CD14-positive monocyte (primary cell): ENCODE measurements at regions not wholly inside any gene's neighbourhood (a gene's known extent, or its start where the extent isn't known, plus 50 kb on each side); places are given as distances from the start of the nearest gene placed in this dataset.

Experiments used
- DNase-seq, 3 donors: peaks; one replicate each; pipeline ENCODE4 v3.0.0-alpha.2; 2011 to 2022
- H2AFZ ChIP-seq: 2 replicates; pipeline ENCODE4 v1.6.0; 2012; ENCODE audit warnings: mild to moderate bottlenecking, low read depth, low read length, inconsistent platforms; ENCODE audit not compliant: insufficient read depth, poor library complexity, severe bottlenecking
- H3K27ac ChIP-seq, 2 donors: 1 replicate in 1 of 2; 2 replicates in 1 of 2; pipeline ENCODE4 v1.5.1; 2012 to 2013; ENCODE audit warnings: low read length in 2 of 2, control low read depth in 1 of 2, inconsistent platforms in 1 of 2, low read depth in 1 of 2, mild to moderate bottlenecking in 1 of 2
- H3K27me3 ChIP-seq, 2 donors: one replicate each; pipeline versions ENCODE4 v1.6.0 to v1.6.1; 2011 to 2013; ENCODE audit warnings: low read length in 2 of 2; ENCODE audit not compliant: control insufficient read depth in 2 of 2, insufficient read depth in 2 of 2
- H3K36me3 ChIP-seq, 2 donors: replicated peaks in 1 of 2; 1 replicate in 1 of 2; 2 replicates in 1 of 2; pipeline versions ENCODE4 v1.5.1 to v1.6.1; 2012 to 2013; ENCODE audit warnings: low read length in 2 of 2, control low read depth in 1 of 2, inconsistent platforms in 1 of 2, mild to moderate bottlenecking in 1 of 2; ENCODE audit not compliant: insufficient read depth in 2 of 2, control insufficient read depth in 1 of 2
- H3K4me1 ChIP-seq, 2 donors: 1 replicate in 1 of 2; 2 replicates in 1 of 2; pipeline versions ENCODE4 v1.5.1 to v1.6.1; 2012 to 2013; ENCODE audit warnings: low read length in 2 of 2, control low read depth in 1 of 2, inconsistent platforms in 1 of 2, mild to moderate bottlenecking in 1 of 2, moderate library complexity in 1 of 2; ENCODE audit not compliant: insufficient read depth in 2 of 2, control insufficient read depth in 1 of 2
- H3K4me2 ChIP-seq: replicated peaks from 2 replicates; pipeline ENCODE3; 2012; ENCODE audit warnings: low read length, moderate library complexity, mild to moderate bottlenecking; ENCODE audit not compliant: poor library complexity, severe bottlenecking; ENCODE audit errors: extremely low read depth
- H3K4me3 ChIP-seq, 3 experiments: fragments of 200-600 bp in 1 of 3; sonication (generic) in 1 of 3; replicated peaks in 1 of 3; 1 replicate in 2 of 3; 2 replicates in 1 of 3; pipeline ENCODE4 v1.5.1; 2011 to 2013; ENCODE audit warnings: low read length in 3 of 3, mild to moderate bottlenecking in 3 of 3, control low read depth in 2 of 3, low read depth in 2 of 3, inconsistent platforms in 1 of 3, moderate library complexity in 1 of 3
- H3K79me2 ChIP-seq: 2 replicates; pipeline ENCODE4 v1.6.0; 2012; ENCODE audit warnings: mild to moderate bottlenecking, control low read depth, inconsistent platforms, low read length, moderate library complexity; ENCODE audit not compliant: insufficient read depth
- H3K9ac ChIP-seq: 2 replicates; pipeline ENCODE4 v1.6.0; 2017; ENCODE audit warnings: low read length, mild to moderate bottlenecking; ENCODE audit not compliant: insufficient read depth, poor library complexity, severe bottlenecking
- H3K9me3 ChIP-seq, 2 donors: replicated peaks in 1 of 2; 1 replicate in 1 of 2; 2 replicates in 1 of 2; pipeline versions ENCODE4 v1.5.1 to v1.6.1; 2012 to 2013; ENCODE audit warnings: low read length in 2 of 2, control low read depth in 1 of 2; ENCODE audit not compliant: control insufficient read depth in 1 of 2, insufficient read depth in 1 of 2
- H4K20me1 ChIP-seq: 2 replicates; pipeline ENCODE4 v1.6.0; 2012; ENCODE audit warnings: mild to moderate bottlenecking, low read length, control low read depth, moderate library complexity; ENCODE audit not compliant: insufficient read depth
- H3K27ac Mint-ChIP-seq, 7 donors: one replicate each; pipeline ENCODE4 v1.8.0; 2020; ENCODE audit warnings: mild to moderate bottlenecking in 7 of 7, mixed read lengths in 7 of 7, moderate library complexity in 6 of 7, inconsistent platforms in 2 of 7
- H3K27me3 Mint-ChIP-seq, 3 donors: one replicate each; pipeline ENCODE4 v1.8.0; 2021 to 2022; ENCODE audit warnings: low read depth in 3 of 3, mild to moderate bottlenecking in 3 of 3, mixed read lengths in 3 of 3, moderate library complexity in 3 of 3, inconsistent platforms in 1 of 3
- H3K36me3 Mint-ChIP-seq, 2 donors: one replicate each; pipeline ENCODE4 v1.8.0; 2020; ENCODE audit warnings: mixed read lengths in 2 of 2, inconsistent platforms in 1 of 2, mild to moderate bottlenecking in 1 of 2
- H3K4me1 Mint-ChIP-seq: one replicate; pipeline ENCODE4 v1.8.0; 2020; ENCODE audit warnings: mild to moderate bottlenecking, mixed read lengths
- H3K4me3 Mint-ChIP-seq, 2 donors: one replicate each; pipeline ENCODE4 v1.8.0; 2020; ENCODE audit warnings: mild to moderate bottlenecking in 2 of 2, mixed read lengths in 2 of 2, moderate library complexity in 1 of 2
- H3K9me3 Mint-ChIP-seq, 7 donors: one replicate each; pipeline ENCODE4 v1.8.0; 2020 to 2022; ENCODE audit warnings: mixed read lengths in 7 of 7, mild to moderate bottlenecking in 6 of 7, moderate library complexity in 6 of 7, inconsistent platforms in 2 of 7
- WGBS: methylation state at CpG from one replicate; pipeline ENCODE4 v1.1.5; 2013; ENCODE audit warnings: missing lambda C conversion rate; ENCODE audit not compliant: insufficient coverage; 5-methylcytosine and 5-hydroxymethylcytosine counted together
- intact Hi-C, 2 donors: fragments of 100-400 bp; cut with micrococcal nuclease; formaldehyde crosslinking; loops; one replicate each; pipeline versions ENCODE4 v1.15.0 to v1.15.1; 2023
- TF ChIP-seq, protein P1 (sequence below): fragments of 200-600 bp; IDR thresholded peaks from one replicate; pipeline ENCODE4 v1.8.0; 2022; ENCODE audit warnings: antibody characterized with exemption, mild to moderate bottlenecking

DNA sequence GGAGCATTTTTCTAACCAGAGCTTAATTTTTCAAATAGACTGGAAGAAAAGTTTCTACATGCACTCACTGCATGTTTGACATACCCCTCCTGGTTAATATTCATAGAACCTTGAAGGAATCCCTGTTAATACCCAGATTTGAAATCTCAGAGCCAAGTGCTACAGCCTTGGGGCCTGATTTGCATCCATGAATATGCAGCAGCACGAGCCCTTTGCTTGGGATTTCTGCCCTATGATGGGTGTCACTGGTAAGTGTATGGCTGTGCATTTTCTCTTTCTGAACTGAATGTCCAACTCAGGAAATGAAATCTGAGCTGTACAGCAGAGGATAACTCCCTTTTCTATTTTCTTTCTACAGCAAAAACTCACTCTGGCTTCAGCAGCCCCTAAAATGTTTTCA, 1157.5 kb downstream of the XPNPEP1 start:
- intact Hi-C loops, result no loop called here
- Mint-ChIP-seq H3K27ac (no peak overlapping the region), H3K36me3 (no peaks in the 10 kb centered on the region), H3K4me1 (no peaks in the 10 kb centered on the region), H3K27me3 (no peaks in the 10 kb centered on the region), H3K9me3 (peaks cover 0 to 7% (median 0%) of the 10 kb centered on the region in 7 donors), H3K4me3 (no peak overlapping the region)
- WGBS, result no CpG with 5 or more reads among the region's 1 CpG
- H4K20me1 ChIP-seq, result no peaks in the 10 kb centered on the region
- H3K9me3 ChIP-seq, result no peaks in the 10 kb centered on the region
- no peak overlapping the region for H3K27ac ChIP-seq
- TF ChIP-seq, protein P1, sequence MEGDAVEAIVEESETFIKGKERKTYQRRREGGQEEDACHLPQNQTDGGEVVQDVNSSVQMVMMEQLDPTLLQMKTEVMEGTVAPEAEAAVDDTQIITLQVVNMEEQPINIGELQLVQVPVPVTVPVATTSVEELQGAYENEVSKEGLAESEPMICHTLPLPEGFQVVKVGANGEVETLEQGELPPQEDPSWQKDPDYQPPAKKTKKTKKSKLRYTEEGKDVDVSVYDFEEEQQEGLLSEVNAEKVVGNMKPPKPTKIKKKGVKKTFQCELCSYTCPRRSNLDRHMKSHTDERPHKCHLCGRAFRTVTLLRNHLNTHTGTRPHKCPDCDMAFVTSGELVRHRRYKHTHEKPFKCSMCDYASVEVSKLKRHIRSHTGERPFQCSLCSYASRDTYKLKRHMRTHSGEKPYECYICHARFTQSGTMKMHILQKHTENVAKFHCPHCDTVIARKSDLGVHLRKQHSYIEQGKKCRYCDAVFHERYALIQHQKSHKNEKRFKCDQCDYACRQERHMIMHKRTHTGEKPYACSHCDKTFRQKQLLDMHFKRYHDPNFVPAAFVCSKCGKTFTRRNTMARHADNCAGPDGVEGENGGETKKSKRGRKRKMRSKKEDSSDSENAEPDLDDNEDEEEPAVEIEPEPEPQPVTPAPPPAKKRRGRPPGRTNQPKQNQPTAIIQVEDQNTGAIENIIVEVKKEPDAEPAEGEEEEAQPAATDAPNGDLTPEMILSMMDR, result no peak
- H3K4me3 ChIP-seq, result no peak overlapping the region
- no peak overlapping the region for H2AFZ ChIP-seq
- H3K4me1 ChIP-seq, result no peaks in the 10 kb centered on the region
- no peak for DNase-seq
- H3K9ac ChIP-seq, result no peak overlapping the region
- no peaks in the 10 kb centered on the region for H3K79me2 ChIP-seq
- no peaks in the 10 kb centered on the region for H3K27me3 ChIP-seq
- H3K4me2 ChIP-seq, result no peak overlapping the region
- no peaks in the 10 kb centered on the region for H3K36me3 ChIP-seq

- TF ChIP-seq, protein P1, result no peak
- Mint-ChIP-seq H3K9me3 (peaks cover 0 to 4% (median 1%) of the 10 kb centered on the region in 7 donors), H3K4me3 (no peak overlapping the region), H3K27me3 (no peaks in the 10 kb centered on the region), H3K27ac (no peak overlapping the region), H3K36me3 (no peaks in the 10 kb centered on the region), H3K4me1 (no peaks in the 10 kb centered on the region)
- WGBS, result no CpG with 5 or more reads among the region's 1 CpG
- Histone ChIP-seq H3K4me3 (no peak overlapping the region), H3K9ac (no peak overlapping the region), H3K36me3 (no peaks in the 10 kb centered on the region), H3K4me2 (no peak overlapping the region), H3K9me3 (no peaks in the 10 kb centered on the region), H3K27ac (no peak overlapping the region), H3K27me3 (no peaks in the 10 kb centered on the region), H3K79me2 (no peaks in the 10 kb centered on the region), H2AFZ (no peak overlapping the region), H4K20me1 (no peaks in the 10 kb centered on the region), H3K4me1 (no peaks in the 10 kb centered on the region)
- no peak for DNase-seq
- intact Hi-C loops, result no loop called here
Observed at GRCh38 chr10:108757946-108758345, 1165.4 kb downstream of the XPNPEP1 start.
